ENCODE measurements at regions not wholly inside any gene's neighbourhood (a gene's known extent, or its start where the extent isn't known, plus 50 kb on each side); places are given as distances from the start of the nearest gene placed in this dataset.

DNA sequence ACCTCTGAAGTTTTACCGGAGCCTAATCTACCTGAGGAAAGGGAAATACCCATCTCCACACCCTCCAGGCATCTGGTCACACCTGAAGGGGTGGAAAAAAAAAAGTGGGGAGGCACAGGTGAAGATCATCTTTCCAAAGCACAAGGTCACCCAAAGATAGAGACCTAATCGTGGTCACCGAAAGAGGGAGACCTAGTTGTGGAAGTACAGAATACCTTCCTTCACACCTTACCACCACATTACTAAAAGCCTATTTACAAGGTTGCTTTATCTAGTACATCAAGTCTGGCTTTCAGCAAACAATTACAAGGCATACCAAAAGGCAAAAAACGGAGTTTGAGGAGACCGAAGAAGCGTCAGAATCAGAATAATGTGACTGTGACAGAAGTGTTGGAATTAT, 110.0 kb upstream of the ARPP21 start:
- no peak for DNase-seq

DNA sequence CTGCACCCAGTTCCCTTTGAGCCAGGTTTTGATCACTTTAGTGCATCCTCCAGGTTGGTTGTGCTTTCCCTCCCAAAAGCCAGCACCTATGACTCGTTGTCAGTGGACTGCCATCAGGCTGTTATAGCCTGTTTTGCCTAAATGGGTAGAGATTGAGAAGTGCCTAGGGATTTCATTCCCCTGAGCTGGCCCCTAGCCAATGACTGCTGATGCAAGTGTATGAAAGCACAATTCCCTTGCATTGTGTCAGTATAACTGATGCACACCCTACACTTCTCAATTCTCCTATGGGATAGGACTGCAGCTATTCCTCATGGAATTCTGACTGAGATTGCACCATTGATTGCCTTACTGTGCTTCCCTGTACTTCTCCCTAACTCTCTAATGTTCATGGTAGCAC, 102.1 kb upstream of the ARPP21 start:
- peak; percentile 59 for DNase-seq

- no peak for DNase-seq
Measured at GRCh38 chr3:35544976-35545375, 94.3 kb upstream of the ARPP21 start.

- peak; percentile 20 for DNase-seq
Measured at GRCh38 chr3:35549690-35550089, 89.6 kb upstream of the ARPP21 start.

GRCh38 chr3:35562141-35562540, 77.2 kb upstream of the ARPP21 start:
- DNase-seq: no peak

DNA sequence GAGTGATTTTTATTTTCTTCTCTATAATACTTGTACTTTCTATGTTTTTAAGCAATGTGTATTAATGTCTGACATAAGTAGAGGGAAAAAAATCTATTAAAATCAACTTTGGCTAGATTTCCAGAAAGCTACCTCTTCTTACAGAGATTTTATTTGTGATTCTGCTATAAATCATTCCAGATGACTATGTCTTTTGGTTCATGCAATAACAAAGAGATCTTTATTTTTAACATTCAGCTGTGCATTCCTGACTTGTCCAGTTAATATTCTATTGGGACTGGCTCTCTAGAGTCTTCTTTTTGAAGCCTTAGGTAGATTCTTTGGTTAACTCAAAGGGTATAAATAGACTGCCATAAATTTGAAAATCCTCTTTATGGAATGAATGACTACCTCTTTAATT, 74.3 kb upstream of the ARPP21 start:
- DNase-seq: no peak

All from NCI-H2171 treated with DMSO at 0.1 percent for 48 hours (cell line).